HG03439 (cell line): ENCODE measurements at regions not wholly inside any gene's neighbourhood (a gene's known extent, or its start where the extent isn't known, plus 50 kb on each side); places are given as distances from the start of the nearest gene placed in this dataset.

Experiments used
- ATAC-seq: cut with Tn5 transposase; IDR thresholded peaks from one replicate; pipeline ENCODE4 v1.9.1; 2021; ENCODE audit warnings: mild to moderate bottlenecking, moderate library complexity; ENCODE audit not compliant: unreplicated experiment

DNA sequence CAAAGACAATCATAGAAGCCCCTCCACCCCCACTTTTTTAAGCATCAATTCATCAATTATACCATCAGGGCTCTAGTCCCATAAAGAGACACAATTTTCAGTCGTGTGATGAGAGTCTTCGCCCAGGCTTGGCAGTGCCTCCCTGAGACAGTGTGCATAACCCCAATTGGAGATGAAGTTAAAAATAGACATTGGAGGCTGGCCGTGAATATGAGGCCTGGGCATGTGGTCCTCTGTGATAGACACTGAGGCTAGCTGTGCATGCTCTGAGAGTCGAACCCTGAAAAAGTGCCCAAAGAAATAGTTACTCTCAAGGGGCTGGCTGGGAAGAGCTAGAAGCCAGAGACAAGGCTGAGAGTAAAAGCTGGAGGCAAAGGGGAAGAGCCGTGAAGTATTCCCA lies 248.6 kb upstream of the NR4A3 start:
- ATAC-seq = no peak

DNA sequence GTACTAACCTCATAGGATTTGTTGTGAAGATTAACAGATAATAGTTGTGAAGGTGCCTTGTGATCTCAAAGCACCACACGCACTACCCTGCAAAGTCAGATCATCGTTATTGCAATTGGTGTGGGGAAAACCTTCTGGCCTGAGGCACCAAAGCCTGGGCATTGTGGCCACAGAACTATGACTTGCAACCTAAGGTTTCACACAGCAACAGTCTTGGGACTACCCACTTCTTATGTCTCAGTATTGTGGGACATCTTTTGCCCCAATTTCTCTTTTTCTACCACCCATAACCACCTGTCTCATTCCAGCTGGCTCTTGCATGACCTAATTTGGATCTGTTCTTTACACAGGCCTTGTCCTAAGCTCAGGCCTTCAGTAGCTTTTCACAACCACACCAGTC lies 247.8 kb upstream of the NR4A3 start:
- no peak for ATAC-seq

DNA sequence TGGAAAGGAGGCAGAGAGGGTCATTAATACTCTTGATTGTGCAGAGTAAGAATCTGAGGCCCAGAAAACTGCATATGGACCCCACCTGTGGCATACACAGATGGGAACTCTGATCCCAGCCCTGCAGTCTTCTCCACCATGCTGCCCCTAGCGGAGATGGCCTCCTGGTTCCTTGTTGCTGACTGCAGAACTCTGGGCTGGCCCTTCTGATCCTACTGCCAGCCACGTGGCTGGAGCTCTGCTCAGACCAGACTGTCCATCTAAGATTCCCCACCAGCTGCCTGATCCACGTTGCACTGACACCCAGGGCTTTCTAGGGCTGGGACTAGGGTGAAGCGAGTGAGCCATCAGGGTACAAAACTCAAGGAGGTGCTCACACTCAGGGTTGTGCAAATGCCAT lies 245.7 kb upstream of the NR4A3 start:
- no peak for ATAC-seq

DNA sequence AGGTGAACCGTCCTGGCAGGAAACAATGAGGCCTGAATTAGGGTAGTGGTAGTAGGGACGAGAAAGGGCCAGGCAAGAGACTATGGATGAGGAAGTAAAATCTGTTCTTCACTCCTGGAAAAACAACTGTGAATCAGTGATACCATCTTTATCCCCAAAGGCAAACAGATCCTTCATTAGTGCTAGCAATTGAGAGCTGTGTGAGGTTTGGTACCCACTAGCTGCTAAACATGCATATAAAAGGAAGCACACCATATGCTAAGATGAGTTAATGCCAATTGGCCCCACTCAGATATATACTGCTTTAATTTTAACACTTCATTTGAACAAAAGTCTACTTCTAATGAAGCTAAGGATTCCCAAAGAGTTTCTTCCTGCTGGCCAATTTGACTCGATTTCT lies 244.8 kb upstream of the NR4A3 start:
- ATAC-seq = no peak

DNA sequence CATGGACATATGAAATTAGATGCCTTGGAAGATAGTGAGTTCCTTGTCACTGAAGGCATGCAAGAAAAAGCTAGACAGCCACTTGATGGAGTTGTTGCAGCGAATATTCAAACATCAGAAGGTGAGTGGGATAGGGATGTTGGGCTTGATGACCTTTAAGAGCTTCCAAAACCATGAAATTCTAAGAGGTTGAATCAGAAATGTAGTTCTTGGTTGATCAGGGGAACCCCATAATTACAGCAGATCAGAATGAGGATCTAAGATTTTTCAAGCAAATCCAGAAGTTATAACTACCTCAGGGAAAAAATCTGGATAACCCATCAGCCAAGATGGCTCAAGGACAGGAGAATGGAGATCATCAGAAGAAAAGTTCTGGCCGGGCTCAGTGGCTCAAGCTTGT lies 244.3 kb upstream of the NR4A3 start:
- ATAC-seq = no peak

DNA sequence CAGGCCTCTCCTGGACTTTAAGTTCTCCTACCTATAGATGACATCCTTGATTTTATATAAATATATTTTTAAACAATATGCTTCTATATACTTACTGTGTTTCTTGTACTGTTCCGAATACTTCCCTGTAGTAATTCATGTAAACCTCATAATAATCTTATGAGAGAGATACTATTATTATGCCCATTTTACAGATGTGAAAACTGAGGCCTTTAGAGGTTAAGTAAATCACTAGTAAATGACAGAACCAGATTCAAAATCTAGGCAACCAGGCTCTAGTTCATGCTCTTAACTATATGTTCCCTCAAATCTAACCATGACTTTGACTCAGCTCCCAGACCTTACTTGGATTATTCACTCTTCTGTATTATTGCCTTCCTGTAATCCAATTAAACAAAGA lies 243.0 kb upstream of the NR4A3 start:
- ATAC-seq = no peak

DNA sequence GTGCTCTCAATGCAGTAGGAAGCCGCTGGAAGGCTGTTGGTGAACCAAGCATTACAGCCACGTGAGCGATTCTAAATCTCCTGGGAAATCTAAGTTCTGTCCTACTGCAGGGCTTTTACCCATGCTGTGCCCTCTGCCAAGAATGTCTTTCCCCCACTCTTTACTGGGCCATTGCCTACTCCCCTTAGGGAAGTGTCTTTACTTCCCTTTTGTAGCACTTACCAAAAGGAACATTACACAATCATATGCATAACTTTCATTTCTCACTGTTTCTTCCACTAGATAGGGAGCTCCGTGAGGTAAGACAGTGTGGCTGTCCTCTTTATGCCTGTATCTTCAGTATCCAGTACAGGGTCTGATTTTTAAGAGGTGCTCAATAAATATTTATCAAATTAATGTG lies 241.7 kb upstream of the NR4A3 start:
- no peak for ATAC-seq

DNA sequence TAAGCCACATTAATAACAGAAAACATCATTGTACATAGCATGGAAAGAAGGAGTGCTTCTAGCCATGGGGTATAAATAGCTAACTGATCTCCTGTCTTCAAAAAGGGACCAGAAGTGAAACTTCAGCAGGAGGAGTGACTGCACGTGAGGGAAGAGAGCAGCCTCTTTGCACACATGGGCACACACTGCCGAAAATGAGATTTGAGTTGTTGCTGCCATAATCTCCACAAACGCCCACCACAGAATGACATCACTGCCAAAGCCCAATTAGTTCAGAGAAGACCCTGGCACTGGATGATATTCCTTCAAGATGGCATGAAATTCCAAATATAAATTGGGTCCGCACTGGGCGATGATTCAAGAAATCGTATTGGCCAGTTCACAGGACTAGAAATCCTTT lies 238.9 kb upstream of the NR4A3 start:
- no peak for ATAC-seq

DNA sequence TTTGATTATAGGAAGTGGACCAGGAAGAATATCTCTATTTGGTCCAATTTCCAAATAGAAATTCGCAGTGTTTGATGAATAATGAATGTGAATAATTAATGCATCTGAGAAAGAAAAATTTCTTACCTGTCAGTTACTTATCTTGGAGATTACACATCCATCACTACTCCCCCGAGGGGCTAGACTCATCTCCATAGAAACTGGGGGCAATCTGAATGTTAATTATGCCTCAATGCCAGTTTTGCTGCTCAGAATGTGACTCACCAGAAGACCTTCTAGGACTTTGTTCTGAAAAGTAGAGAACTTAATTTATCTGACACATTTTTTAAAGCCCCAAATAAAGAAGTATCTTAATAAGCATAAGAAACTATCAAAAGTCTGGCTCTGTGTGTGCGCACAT lies 233.4 kb upstream of the NR4A3 start:
- ATAC-seq = no peak

DNA sequence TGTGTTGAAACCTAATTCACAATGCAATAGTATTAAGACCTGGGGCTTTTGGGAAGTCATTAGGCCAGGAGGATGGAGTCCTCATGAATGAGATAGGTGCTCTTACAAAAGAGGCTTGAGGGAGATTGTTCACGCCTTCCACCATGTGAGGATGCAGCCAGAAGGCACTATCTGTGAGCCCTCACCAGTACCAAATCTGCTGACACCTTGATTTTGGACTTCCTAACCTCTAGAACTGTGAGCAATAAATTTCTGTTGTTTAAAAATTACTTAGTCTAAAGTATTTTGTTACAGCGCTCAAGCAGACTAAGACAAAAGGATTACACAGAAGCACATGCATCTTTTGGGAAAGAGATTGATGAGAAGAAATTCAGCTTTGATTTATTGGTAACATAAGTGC lies 232.9 kb upstream of the NR4A3 start:
- no peak for ATAC-seq

DNA sequence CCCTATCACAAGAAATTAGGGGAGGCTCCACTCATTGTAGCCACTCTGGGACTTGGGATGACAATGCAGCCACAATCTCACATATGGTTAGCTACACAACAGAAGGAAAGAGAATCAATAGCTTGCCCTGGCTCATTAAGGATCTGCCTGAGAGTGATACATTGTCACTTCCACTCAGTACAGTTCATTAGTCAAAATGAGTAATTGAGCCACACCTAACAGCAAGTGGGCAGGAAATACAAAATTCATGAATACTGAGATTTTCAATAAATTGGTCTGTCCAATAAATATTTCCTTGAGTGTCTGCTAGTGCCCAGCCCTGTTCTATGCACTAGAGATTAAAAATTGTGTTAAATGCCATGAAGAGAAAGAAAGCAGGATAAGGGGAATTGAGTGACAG lies 231.3 kb upstream of the NR4A3 start:
- no peak for ATAC-seq

DNA sequence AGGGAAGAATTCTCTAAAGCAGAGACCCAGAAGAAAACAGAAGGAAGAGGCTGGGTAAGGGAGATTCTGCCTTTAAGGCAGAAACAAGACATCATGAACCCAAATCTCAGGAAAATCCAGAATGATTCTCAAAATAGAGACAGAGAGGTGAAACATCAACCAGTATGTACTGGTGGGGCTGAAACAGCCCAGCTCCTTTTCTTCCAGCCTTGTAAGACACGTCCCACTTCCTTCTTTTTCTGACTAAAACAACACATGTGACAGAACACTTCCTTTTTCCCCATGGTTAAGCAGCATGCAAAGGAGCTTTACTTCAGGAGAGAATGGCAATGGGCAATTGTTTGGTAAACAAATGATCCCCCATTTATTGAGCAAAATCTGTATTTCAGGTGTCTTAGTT lies 230.8 kb upstream of the NR4A3 start:
- no peak for ATAC-seq

DNA sequence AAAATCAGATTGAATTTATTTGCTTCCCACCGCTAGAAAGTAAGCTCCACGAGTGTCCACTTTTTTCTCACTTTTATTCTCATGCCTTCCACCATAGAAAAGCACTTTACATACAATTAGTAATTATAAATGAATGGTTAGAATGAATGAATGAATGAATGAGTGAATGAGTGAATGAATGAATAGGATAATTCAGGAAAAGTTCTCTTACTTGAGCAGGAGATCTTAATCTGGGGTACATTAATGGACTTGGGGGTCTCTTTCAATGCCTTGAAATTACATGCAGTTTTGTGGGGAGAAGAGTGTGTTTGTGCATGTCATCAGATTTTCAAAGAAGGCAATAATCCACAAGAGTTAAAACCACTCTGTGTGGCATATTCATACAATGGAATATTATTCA lies 229.9 kb upstream of the NR4A3 start:
- ATAC-seq = no peak

DNA sequence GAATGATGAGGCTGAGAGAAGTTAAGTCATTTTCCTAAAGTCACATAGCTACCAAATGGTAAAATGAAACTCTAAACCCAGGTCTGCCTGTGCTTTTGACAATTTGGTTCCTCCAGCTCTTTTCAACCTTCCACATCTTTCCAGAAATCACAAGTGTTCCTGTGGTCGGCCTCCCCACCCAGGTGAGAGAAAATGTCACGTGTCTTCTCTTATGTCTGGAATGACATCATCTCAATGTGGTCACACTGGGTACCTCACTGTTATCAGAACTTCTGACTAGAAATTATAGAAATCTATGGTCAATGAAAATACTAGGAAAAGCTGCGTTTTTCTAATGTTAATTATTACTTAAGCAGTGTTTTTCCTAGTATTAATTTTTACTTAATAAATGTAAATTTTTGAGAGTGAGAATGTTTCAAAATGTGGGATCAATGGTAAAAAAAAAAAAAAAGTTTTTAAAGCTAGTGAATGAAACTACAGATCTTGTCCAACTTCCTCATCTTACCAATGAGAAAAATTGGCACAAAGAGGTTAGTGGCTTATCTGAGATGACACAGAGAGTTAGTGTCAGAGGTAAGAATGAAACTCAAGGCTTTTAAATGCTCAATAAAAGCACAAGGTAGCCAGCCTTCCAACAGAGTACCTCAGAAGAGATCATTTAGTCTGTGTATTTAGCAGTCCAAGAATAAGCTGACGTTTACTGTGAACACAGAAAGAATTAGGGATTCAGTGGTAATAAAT lies 228.7 kb upstream of the NR4A3 start:
- ATAC-seq = no peak

DNA sequence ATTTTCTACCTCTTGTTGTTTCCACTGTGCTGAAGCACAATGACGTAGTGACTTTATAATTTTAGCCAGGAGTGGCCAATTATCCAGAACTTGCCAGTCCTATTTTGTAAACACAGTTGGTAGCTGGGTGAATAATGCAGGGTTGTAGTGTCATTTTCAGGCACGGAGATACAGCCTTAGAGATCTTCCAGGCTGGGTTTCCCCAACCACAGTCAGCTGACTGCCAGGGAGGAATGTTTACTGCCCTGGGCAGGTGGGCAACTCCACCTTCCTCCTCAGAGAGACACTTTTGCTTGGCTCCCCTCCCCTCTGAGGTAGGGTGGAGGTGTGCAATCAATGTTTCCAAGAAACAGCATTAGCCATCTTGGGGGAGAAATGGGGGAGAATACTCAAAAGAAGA lies 228.1 kb upstream of the NR4A3 start:
- ATAC-seq = no peak

DNA sequence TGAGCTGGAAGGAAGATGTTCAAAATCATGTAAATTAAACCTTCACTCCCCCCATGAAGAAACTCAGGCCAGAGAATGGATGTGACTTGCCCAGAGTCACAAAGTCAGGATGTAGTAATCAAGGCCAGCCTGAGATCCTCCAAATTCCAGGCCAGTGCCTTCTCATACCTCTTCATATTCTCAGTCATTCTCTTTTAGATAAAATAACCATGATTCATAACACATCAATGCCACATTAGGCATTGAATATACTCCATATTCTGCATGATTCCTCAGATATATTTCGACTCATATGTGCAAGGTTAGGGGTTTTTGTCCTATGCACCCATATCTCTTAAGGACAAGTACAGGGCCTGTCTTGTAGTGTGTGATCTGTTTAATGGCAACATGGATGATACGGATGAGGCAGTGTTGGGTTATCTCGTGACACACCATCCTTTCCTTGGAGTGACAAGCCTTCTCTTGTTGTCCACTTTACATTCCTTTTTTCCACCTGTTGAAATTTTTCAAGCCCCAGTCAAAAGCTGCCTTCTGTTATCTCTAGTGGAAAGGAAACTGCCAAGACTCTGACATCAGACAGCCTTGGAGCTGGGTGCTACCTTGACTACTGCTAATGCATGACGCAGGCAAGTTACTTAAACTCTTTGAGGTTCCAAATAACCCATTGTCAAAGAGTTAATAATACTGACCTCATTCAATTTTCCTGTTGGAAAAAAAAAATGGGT lies 227.5 kb upstream of the NR4A3 start:
- ATAC-seq = no peak

DNA sequence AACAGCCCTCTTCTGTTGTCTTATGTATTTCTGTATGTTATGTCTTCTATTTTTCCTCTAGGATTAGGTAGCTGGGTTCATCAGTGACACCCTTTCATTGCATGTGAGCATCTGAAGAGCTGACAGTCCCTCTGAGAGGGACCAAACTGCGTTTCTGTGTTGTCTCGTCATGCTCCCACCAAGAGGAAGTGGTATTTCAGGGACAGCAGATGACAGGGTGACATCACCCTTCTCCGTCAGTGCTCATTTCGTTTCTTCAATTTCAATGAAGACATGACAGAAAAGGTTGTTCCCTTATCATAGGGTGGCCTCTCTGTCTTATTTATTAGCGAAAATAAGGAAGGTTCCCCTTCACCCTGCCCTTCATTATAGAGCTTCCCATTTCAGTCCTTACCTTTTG lies 225.9 kb upstream of the NR4A3 start:
- no peak for ATAC-seq

DNA sequence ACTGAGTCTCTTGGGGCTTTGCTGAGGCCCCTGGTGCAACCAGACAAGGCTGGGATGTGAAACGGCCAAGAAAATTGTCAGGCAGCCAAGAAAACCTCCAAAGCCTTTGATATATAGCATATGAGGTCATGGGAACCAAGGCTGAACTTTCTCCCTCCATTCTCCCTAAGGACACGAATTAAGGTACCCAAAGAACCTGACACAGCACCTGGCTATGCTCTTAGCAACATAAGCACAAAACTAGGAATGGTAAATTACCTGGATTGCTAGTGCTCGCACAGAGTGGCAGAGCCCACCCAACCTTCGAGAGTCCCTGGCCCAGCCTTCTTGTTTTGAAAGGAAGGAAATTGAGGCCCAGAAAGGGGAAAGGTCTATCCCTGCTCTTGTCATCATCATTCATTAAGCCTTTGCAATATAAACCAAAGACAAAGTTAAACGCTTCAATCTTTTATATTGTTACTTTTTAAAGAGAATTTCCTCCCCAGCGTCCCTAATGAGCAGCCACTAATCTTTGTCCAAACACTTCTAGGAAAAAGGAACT lies 220.0 kb upstream of the NR4A3 start:
- ATAC-seq = no peak

DNA sequence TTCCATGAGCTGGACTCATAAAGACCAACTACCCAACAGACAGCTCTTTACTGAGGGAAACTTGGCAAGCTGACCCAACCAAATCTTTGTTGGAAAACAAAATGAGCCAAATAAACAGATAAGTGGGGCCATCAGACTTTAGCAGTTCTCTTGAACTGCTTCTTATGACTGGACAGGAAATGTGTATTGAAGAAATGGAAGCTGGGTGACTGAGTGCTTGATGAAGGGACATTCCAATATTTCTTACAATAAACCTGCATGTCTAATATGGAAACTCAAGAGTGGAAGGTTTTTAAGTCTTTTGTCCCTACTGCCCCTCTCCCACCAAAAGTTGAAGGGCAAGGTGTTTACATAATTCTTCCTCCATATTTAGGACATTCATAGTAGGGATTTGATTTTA lies 218.8 kb upstream of the NR4A3 start:
- ATAC-seq = no peak

DNA sequence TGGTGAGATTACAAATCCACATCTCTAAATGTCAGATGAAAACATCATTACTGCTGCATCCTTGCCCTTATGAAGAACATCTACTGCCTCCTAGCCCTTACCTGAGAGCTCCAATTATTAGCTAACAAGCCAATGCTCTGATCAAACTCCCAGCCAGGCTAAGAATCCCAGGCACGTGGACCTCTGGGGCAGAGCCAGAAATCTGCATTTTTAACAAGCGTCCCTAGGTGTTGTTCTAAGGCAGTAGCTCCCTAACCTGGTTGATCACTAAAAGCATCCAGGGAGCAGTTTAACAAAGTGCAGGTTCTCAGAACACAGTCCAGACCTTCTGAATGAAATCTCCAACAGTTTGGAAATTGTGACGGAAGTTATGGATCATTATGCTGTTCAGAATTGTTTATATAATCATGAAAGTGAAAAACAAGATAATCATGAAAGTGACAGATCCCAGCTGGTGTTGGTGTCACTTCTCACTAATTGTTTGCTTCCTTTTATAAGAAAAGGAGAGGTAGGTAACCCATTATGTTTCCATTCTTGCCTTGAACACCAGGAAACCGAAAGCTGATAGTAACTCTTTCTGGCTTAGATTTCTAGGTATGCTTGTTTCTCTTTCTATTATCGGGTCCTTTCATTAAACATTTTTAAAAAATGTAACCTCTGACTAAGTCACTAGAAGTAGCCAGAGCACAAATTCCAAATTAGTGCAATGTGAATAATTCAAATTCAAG lies 216.5 kb upstream of the NR4A3 start:
- no peak for ATAC-seq

DNA sequence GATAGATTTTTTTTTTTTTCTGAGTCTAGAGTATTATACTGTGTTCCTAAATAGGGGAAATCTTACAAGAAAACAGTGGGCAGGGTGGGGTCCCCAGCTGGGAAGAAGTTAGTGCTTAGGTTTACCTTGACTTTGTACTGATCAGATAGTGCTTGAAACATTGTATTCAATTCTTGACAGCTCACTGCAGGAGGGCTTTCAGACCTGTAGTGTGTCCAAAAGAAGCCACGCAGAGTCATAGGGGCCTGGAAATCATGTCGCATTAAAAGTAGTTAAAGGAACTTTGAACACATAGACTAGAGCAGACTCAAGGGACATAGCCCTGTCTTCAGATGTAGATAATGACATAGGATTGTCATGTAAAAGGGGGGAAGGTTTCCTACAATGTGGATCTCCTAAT lies 215.4 kb upstream of the NR4A3 start:
- no peak for ATAC-seq

DNA sequence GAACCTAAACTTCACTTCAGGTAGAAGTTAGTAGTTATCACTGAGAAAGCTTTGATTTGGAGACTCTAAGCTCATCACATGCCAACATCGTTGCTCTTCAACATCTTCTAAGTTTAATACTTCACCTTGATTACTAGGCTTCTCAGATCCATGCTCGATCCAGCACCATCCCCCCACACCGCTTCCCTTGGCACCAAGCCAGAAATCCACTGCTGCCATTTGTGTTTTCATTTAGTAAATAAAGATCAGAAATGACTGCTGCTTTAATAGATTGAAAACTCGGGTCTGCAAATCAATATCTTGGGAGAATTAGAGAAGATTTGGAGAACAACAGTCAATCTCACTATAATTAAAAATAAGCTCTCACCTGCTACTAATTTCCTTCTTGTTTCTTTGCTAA lies 214.7 kb upstream of the NR4A3 start:
- no peak for ATAC-seq
